D721Med (cell line): ENCODE measurements at regions not wholly inside any gene's neighbourhood (a gene's known extent, or its start where the extent isn't known, plus 50 kb on each side); places are given as distances from the start of the nearest gene placed in this dataset.

Source experiments
- DNase-seq: peaks from one replicate; pipeline ENCODE4 v3.0.0; 2011; ENCODE audit warnings: low spot score; ENCODE audit not compliant: insufficient read length
- FAIRE-seq: peaks from 2 replicates; lab custom pipeline; 2011; peaks lifted over from hg19 to GRCh38; lab: Jason Lieb, UNC
- CTCF ChIP-seq: IDR thresholded peaks from 2 replicates; pipeline ENCODE4 v1.5.1; 2012; ENCODE audit warnings: mild to moderate bottlenecking, control low read depth; ENCODE audit not compliant: insufficient read depth; ENCODE audit errors: missing control alignments

GRCh38 chr3:72451841-72452240, 396.4 kb downstream of the SHQ1 start:
- no peak for TF ChIP-seq CTCF
- FAIRE-seq (no peak), DNase-seq (no peak)

DNA sequence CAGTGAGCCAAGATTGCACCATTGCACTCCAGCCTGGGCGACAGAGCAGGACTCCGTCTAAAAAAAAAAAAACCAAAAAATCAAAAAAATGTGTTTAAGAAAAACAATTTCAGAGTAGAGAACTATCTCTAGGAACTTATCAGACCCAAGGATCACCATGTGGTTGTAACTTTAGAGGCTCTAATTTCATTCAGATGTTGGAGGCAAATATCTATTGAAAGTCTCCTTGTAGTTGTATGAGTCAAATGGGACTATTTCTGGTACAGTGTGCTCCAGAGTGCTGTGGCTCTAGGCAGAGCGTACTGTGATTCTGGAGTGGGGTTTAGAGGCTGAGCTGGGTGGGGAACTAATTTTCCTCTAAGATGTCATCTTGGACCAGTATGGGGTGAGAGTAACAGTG, 398.7 kb downstream of the SHQ1 start:
- DNase-seq: no peak
- TF ChIP-seq CTCF: no peak
- FAIRE-seq: no peak

DNA sequence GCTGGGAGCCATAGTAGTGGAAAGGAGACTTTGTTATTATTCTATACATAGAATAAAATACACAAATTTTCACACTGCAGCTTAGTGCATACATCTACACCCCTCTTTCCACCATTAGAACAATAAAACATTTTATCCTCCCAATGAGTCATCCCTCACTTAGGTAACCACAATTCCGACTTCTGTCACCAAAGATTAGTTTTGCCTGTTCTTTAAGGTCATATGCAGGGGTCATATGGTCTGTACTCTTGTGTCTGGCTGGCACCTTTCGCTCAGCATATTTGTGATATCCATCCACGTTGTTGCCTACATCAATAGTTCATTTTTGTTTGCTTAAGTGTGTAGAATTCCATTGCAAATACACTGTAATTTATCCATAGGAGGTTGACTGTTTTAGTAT, 399.4 kb downstream of the SHQ1 start:
- no peak for TF ChIP-seq CTCF
- no peak for FAIRE-seq
- no peak for DNase-seq

GRCh38 chr3:72448375-72448823, 399.8 kb downstream of the SHQ1 start:
- DNase-seq: no peak
- no peak for FAIRE-seq
- TF ChIP-seq CTCF: no peak

GRCh38 chr3:72447059-72447946, 400.9 kb downstream of the SHQ1 start:
- peak; percentile 63 for DNase-seq
- TF ChIP-seq CTCF: no peak
- no peak for FAIRE-seq

DNA sequence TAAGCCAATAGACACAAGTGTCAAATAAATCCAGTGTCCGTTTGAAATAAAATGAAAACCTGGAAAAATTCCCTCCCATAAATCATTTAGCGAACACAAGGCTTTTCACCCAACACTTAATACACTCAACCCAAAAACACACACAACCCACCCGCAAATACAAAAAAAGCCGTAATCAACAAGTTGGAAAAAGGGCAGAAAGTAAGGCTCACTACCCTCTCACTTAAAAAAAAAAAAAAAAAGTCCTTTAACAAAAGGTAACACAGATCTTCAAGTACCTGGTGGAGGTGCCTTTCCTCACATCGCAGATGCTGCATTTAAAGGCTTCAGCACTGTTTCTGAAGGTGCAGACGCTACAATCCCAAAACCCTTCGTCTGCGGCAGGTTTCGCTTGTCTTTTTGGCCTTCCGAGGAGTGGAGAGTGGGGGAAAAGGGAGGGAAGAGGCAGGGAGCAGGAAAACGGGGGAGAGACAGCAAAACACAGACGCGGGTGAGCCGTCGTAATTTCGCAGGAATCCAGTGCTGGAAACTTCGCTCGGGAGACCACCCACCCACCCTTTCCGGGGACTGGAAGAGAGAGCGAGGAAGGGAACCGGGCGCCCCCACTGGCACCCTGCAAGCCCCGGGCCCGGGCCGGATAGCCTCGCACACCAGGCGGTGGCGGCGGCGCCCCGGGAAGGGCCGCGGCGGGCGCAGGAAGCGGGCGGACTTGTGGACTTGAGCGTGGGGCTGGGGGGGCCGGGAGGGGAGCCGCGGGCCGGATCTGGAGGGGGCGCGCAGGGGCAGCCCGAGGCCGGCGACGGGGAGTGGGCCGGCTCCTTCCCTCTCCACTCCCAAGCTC, 401.8 kb downstream of the SHQ1 start, which contains the start of gene RYBP:
TSS of gene RYBP (minus strand) at position 404 of the 841 bp plus-strand sequence.
- TF ChIP-seq CTCF: peak; percentile 7
- FAIRE-seq: no peak
- no peak for DNase-seq
